Panc1 (cell line): ENCODE measurements at regions not wholly inside any gene's neighbourhood (a gene's known extent, or its start where the extent isn't known, plus 50 kb on each side); places are given as distances from the start of the nearest gene placed in this dataset.

Source experiments
- CTCF ChIP-seq: fragments of 450-650 bp; IDR thresholded peaks from 2 replicates; pipeline ENCODE4 v1.5.1; 2017; ENCODE audit warnings: mild to moderate bottlenecking
- POLR2AphosphoS5 ChIP-seq: IDR thresholded peaks from 2 replicates; pipeline ENCODE4 v1.6.1; 2012; ENCODE audit warnings: mild to moderate bottlenecking, low read depth, low read length, moderate library complexity
- REST ChIP-seq, 2 experiments: IDR thresholded peaks; 2 replicates each; pipeline ENCODE4 v1.6.1; 2011 to 2012; ENCODE audit warnings: low read depth in 2 of 2, control low read depth in 1 of 2, low read length in 1 of 2, mild to moderate bottlenecking in 1 of 2, moderate library complexity in 1 of 2; ENCODE audit not compliant: insufficient read depth in 1 of 2
- TCF7L2 ChIP-seq: IDR thresholded peaks from 2 replicates; pipeline ENCODE4 v1.6.1; 2011; ENCODE audit warnings: mild to moderate bottlenecking, low read depth, low read length, inconsistent platforms

GRCh38 chr13:39930060-39930459 lies 274.6 kb downstream of the COG6 start:
- TF ChIP-seq CTCF = no peak
- no peak for TF ChIP-seq POLR2AphosphoS5
- no peak for TF ChIP-seq REST (IDR thresholded peaks at IDR 0.05; ENCODE audit: insufficient read depth in 1 of 2, low read depth in 2 of 2, low read length in 1 of 2)
- no peak for TF ChIP-seq TCF7L2
